HG02970 (cell line): ENCODE measurements at regions not wholly inside any gene's neighbourhood (a gene's known extent, or its start where the extent isn't known, plus 50 kb on each side); places are given as distances from the start of the nearest gene placed in this dataset.
"Not testable (repeated sequence)": the region's sequence is repeated elsewhere in the genome, so short reads cannot be mapped to it uniquely, and the experiment has no call there.

Experiments used
- ATAC-seq: cut with Tn5 transposase; IDR thresholded peaks from one replicate; pipeline ENCODE4 v1.9.1; 2021; ENCODE audit warnings: mild to moderate bottlenecking, moderate library complexity, moderate number of reproducible peaks; ENCODE audit not compliant: unreplicated experiment, low FRiP score

- no peak for ATAC-seq
Observed at GRCh38 chr6:144353871-144354314, 68.8 kb downstream of the UTRN start.

- no peak for ATAC-seq
Observed at GRCh38 chr6:144359783-144360182, 74.6 kb downstream of the UTRN start.

GRCh38 chr6:144360401-144360800, 75.3 kb downstream of the UTRN start:
- ATAC-seq = no peak

- ATAC-seq = no peak
Observed at GRCh38 chr6:144361016-144361415, 75.9 kb downstream of the UTRN start.

GRCh38 chr6:144362042-144363018, 77.2 kb downstream of the UTRN start:
- no peak for ATAC-seq

GRCh38 chr6:144364208-144364720, 79.1 kb downstream of the UTRN start:
- no peak for ATAC-seq

- no peak for ATAC-seq
Observed at GRCh38 chr6:144364782-144365181, 79.6 kb downstream of the UTRN start.

- no peak for ATAC-seq
Observed at GRCh38 chr6:144365271-144365670, 80.1 kb downstream of the UTRN start.

- not testable (repeated sequence) for ATAC-seq
Observed at GRCh38 chr6:144369696-144370095, 84.6 kb downstream of the UTRN start.

- no peak for ATAC-seq
Observed at GRCh38 chr6:144372116-144372515, 87.0 kb downstream of the UTRN start.

GRCh38 chr6:144372611-144373594, 87.8 kb downstream of the UTRN start:
- no peak for ATAC-seq

- not testable (repeated sequence) for ATAC-seq
Observed at GRCh38 chr6:144374525-144374924, 89.4 kb downstream of the UTRN start.

GRCh38 chr6:144377586-144378210, 92.6 kb downstream of the UTRN start:
- ATAC-seq = no peak

GRCh38 chr6:144378437-144378836, 93.3 kb downstream of the UTRN start:
- no peak for ATAC-seq

GRCh38 chr6:144379356-144379755, 94.2 kb downstream of the UTRN start:
- ATAC-seq = no peak

- not testable (repeated sequence) for ATAC-seq
Observed at GRCh38 chr6:144381499-144381898, 96.4 kb downstream of the UTRN start.

GRCh38 chr6:144383336-144383735, 98.2 kb downstream of the UTRN start:
- no peak for ATAC-seq

GRCh38 chr6:144384427-144384826, 99.3 kb downstream of the UTRN start:
- ATAC-seq = no peak

GRCh38 chr6:144389474-144389873, 104.3 kb downstream of the UTRN start:
- not testable (repeated sequence) for ATAC-seq

- ATAC-seq = no peak
Observed at GRCh38 chr6:144390202-144390601, 105.1 kb downstream of the UTRN start.
